Fibroblast of villous mesenchyme (primary cell): ENCODE measurements at regions not wholly inside any gene's neighbourhood (a gene's known extent, or its start where the extent isn't known, plus 50 kb on each side); places are given as distances from the start of the nearest gene placed in this dataset.
A peak's percentile ranks its signal among the peaks of the same experiment; 100 is the strongest.

Experiments used
- DNase-seq: peaks from one replicate; pipeline ENCODE4 v3.0.0-alpha.2; 2010; ENCODE audit warnings: low read depth
- H3K4me3 ChIP-seq: 2 replicates; pipeline ENCODE4 v1.5.1; 2011; ENCODE audit warnings: low read depth, mild to moderate bottlenecking, low read length
- TF ChIP-seq, protein P1 (sequence below): IDR thresholded peaks from 2 replicates; pipeline ENCODE4 v1.5.1; 2012; ENCODE audit warnings: low read depth, mild to moderate bottlenecking, low read length; ENCODE audit not compliant: insufficient read depth

DNA sequence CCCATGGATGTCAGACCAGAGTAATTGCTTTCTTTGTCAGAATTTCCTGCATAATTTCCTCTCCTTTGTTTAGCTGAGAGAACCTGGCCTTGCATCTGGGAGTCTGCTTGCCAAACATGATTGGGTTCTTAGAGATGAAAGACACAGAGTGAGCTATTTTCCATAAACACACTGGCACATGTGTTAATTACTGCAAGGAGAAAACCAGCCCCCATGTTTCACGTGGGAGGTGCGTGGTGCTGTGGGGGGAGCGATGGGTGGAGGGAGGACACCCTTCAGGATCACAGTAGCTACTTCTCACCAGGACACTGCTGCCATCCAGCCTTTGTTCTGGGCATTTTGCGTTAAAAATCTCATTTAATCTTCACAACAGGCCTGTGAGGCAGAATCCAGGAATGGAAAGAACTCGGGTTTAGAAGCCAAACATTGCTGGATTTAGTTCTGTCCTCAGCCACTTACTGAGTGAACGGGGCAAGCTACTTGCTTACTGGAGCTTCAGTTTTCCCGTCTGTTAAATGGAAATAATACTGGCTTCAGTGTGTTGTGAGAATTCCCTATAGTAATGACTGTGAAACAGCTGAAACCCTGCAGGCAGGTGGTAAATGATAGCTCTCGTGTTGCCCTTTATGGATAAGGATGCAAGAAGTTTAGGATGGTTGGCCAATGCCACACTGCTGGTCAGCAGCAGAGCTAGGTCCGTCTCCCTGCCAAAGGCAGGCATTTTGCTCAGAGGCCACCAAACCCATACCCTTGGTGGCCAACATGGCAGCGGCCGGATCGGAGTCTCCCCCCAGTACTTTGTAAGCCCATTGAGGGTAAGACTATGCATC lies 100.1 kb upstream of the ASAP2 start:
- H3K4me3 ChIP-seq = no peak overlapping the region
- DNase-seq = no peak
- TF ChIP-seq, protein P1, sequence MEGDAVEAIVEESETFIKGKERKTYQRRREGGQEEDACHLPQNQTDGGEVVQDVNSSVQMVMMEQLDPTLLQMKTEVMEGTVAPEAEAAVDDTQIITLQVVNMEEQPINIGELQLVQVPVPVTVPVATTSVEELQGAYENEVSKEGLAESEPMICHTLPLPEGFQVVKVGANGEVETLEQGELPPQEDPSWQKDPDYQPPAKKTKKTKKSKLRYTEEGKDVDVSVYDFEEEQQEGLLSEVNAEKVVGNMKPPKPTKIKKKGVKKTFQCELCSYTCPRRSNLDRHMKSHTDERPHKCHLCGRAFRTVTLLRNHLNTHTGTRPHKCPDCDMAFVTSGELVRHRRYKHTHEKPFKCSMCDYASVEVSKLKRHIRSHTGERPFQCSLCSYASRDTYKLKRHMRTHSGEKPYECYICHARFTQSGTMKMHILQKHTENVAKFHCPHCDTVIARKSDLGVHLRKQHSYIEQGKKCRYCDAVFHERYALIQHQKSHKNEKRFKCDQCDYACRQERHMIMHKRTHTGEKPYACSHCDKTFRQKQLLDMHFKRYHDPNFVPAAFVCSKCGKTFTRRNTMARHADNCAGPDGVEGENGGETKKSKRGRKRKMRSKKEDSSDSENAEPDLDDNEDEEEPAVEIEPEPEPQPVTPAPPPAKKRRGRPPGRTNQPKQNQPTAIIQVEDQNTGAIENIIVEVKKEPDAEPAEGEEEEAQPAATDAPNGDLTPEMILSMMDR = no peak

DNA sequence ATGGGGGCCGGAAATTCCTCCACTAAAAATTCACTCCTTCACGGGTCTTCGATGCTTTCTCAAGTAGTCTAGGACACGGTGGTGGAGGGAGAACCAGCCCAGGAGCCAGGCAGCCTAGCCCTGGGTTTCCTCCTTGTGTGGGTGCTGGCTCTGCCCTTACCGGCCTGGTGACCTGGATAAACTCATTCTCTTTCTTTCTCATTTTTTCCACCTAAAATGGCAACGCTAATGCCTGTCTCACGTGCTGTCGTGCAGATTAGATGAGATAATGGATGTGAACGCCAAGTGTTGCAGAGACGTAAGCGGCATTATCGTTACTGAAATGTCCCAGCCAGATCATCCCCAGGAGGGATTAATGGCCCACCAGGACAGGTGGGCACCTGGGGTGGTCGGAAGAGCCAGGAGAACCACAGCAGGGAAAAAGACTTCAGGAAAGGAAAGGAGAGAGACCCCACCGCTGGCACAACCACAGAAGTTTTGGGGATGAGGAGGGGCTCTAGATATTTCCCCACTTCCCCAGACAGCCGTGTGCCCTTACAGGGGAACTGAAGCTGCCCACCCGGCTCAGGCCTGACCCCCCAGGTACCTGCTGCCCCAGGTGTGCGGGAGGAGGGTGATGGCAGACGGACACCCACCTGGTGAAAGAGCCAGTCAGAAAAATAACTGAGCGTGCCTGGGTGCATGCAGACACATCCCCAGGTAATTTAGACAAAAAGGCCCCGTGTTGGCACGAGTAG lies 100.8 kb upstream of the ASAP2 start:
- TF ChIP-seq, protein P1 = no peak
- no peak overlapping the region for H3K4me3 ChIP-seq

DNA sequence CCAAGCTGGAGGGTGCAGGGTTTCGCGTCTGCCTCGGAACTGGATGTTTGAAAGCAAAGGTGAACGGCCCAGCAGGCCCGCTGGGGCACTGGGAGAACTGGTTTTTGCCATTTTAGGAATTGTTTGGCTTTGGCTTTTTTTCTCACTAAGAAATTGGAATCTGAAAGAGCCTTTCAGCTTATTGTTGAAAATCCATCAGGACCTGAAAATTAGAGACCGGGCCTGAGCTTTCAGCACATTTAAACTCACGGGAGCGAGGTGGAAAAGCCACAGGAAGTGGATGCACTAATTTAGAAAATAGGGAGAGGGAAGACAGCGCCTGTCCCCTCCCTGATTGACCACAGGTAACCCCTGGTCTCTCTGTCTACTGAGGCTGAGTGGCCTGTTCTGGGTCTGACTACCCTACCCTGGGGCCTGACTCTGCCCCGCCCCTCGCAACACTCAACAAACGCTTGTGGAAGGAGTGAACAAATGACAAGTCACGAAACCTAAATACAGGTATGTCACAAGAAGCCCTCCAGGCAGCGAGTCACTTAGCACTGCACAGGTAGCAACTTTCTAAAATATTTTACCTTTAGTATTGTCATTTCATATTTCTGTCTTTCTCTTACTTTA lies 100.3 kb upstream of the MBOAT2 start:
- no peak for DNase-seq
- TF ChIP-seq, protein P1 = no peak
- H3K4me3 ChIP-seq = no peak overlapping the region

More for the DNA sequence above, 100.8 kb upstream of the ASAP2 start:
- no peak for DNase-seq

DNA sequence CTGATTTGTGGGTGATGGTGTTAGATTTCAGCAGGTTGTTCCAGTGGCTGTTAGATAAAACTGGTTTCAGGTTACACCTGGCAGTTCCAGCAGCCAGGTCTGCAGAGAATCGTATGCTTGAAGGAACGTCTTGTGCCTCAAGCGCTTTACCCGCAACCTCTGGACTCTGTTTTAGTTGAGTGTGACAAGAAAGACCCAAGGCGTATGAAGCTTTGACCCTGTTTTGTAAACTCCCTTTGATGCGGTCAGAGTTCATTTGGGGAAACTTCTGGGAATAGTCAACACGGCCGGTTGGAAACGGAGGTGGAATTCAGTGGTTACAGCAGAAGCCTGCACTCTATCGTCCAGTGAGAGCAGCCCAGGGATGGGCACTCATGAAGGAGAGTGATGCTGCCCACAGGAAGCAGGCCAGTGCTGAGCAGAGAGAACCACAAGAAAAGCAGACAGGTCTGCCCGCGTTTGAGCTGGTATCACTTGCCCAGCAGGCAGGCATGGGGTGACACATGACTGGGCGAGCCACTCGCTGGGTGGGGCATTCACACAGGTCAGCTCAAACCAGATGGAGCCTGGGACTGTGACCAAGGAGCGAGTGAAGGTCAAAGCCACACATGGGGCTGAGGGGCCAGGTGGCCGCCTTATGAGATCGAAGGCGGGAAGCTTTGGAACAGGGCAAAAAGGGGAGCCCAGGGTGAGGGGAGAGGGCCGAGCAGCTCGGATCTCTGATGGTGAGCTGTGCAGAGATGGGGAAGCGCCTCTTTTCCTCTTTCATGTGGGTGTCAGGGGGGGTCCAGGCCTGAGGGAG lies 99.6 kb upstream of the MBOAT2 start:
- peak; percentile 75 for DNase-seq
- TF ChIP-seq, protein P1 = peak; percentile 18
- H3K4me3 ChIP-seq = no peak overlapping the region

DNA sequence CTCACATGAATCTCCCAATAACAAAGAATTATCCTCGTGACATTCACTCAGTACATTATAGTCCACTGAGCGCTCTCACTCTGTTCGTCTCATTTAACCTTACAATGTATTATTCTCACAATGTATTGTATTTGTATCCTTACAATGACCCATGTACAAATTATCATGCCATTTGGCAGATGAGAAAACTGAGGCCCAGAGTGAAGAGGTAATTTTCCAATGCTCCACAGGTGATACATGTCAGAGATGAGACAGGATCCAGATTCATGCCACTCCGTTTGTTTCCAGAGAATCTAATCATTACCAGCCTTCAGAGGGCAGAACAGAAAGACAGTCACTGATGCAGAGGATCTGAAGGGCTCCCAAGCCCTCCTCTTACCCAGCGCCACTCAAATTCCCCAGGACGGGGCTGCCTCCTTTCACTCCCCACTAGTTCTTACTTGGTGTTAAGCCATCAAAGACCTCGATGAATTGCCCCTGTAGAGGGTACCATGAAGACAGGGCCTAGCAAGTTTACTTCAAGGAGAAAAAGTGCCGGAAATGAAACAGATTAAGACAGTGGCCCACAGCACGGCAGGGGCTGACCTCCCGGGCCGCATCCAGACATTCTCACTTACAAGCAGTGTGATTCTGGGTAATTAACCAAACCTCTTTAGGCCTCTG lies 98.4 kb upstream of the MBOAT2 start:
- no peak for DNase-seq
- TF ChIP-seq, protein P1 = no peak
- no peak overlapping the region for H3K4me3 ChIP-seq
